Suppressor macrophage treated with lipopolysaccharide for 4 hours (primary cell): ENCODE measurements at regions not wholly inside any gene's neighbourhood (a gene's known extent, or its start where the extent isn't known, plus 50 kb on each side); places are given as distances from the start of the nearest gene placed in this dataset.

ENCODE experiments used
- DNase-seq: peaks from one replicate; pipeline ENCODE4 v3.0.0-alpha.2; 2020

GRCh38 chr4:15294202-15294601 is 133.6 kb upstream of the C1QTNF7 start:
- DNase-seq = no peak

- DNase-seq = no peak
Observed at GRCh38 chr4:15294832-15295231, 133.0 kb upstream of the C1QTNF7 start.

GRCh38 chr4:15295421-15296162 is 132.2 kb upstream of the C1QTNF7 start:
- no peak for DNase-seq

- no peak for DNase-seq
Observed at GRCh38 chr4:15297344-15297743, 130.5 kb upstream of the C1QTNF7 start.

- DNase-seq = no peak
Observed at GRCh38 chr4:15299627-15300026, 128.2 kb upstream of the C1QTNF7 start.

- no peak for DNase-seq
Observed at GRCh38 chr4:15303052-15303641, 124.7 kb upstream of the C1QTNF7 start.

GRCh38 chr4:15314974-15315373 is 112.9 kb upstream of the C1QTNF7 start:
- no peak for DNase-seq

- no peak for DNase-seq
Observed at GRCh38 chr4:15317246-15317645, 110.6 kb upstream of the C1QTNF7 start.

- DNase-seq = no peak
Observed at GRCh38 chr4:15318621-15319348, 109.0 kb upstream of the C1QTNF7 start.

- DNase-seq = no peak
Observed at GRCh38 chr4:15320121-15320678, 107.6 kb upstream of the C1QTNF7 start.

- no peak for DNase-seq
Observed at GRCh38 chr4:15322006-15322405, 105.8 kb upstream of the C1QTNF7 start.

- DNase-seq = no peak
Observed at GRCh38 chr4:15325987-15326386, 101.8 kb upstream of the C1QTNF7 start.

GRCh38 chr4:15327311-15328298 is 100.2 kb upstream of the C1QTNF7 start:
- DNase-seq = no peak

- DNase-seq = no peak
Observed at GRCh38 chr4:15331930-15332329, 95.9 kb upstream of the C1QTNF7 start.

GRCh38 chr4:15332377-15332776 is 95.5 kb upstream of the C1QTNF7 start:
- DNase-seq = no peak

GRCh38 chr4:15333692-15334633 is 93.9 kb upstream of the C1QTNF7 start:
- peak; percentile 19 for DNase-seq

- DNase-seq = no peak
Observed at GRCh38 chr4:15336410-15337167, 91.2 kb upstream of the C1QTNF7 start.

- peak; percentile 34 for DNase-seq
Observed at GRCh38 chr4:15337168-15337657, 90.6 kb upstream of the C1QTNF7 start.

- DNase-seq = no peak
Observed at GRCh38 chr4:15339737-15340136, 88.1 kb upstream of the C1QTNF7 start.

GRCh38 chr4:15340332-15340731 is 87.5 kb upstream of the C1QTNF7 start:
- no peak for DNase-seq
